Ishikawa (cell line): ENCODE measurements at regions not wholly inside any gene's neighbourhood (a gene's known extent, or its start where the extent isn't known, plus 50 kb on each side); places are given as distances from the start of the nearest gene placed in this dataset.

Source experiments
- CEBPB ChIP-seq: IDR thresholded peaks from 2 replicates; pipeline ENCODE4 v1.6.1; 2012
- CREB1 ChIP-seq: IDR thresholded peaks from 2 replicates; pipeline ENCODE4 v1.6.1; 2012; ENCODE audit warnings: low read depth
- EGR1 ChIP-seq: IDR thresholded peaks from 2 replicates; pipeline ENCODE4 v1.6.1; 2012
- EP300 ChIP-seq: IDR thresholded peaks from 2 replicates; pipeline ENCODE4 v1.6.1; 2012; ENCODE audit warnings: borderline replicate concordance
- FOXM1 ChIP-seq: IDR thresholded peaks from 2 replicates; pipeline ENCODE4 v1.6.1; 2012; ENCODE audit warnings: low read depth, borderline replicate concordance
- NFIC ChIP-seq: IDR thresholded peaks from 2 replicates; pipeline ENCODE4 v1.6.1; 2012
- RAD21 ChIP-seq: IDR thresholded peaks from 2 replicates; pipeline ENCODE4 v1.6.1; 2012; ENCODE audit warnings: low read depth
- TAF1 ChIP-seq: IDR thresholded peaks from 2 replicates; pipeline ENCODE4 v1.6.1; 2012; ENCODE audit warnings: low read depth, mild to moderate bottlenecking
- TCF12 ChIP-seq: IDR thresholded peaks from 2 replicates; pipeline ENCODE4 v1.6.1; 2012; ENCODE audit warnings: low read depth
- TEAD4 ChIP-seq: IDR thresholded peaks from 2 replicates; pipeline ENCODE4 v1.6.1; 2012
- YY1 ChIP-seq: IDR thresholded peaks from 2 replicates; pipeline ENCODE4 v1.6.1; 2012; ENCODE audit warnings: low read depth
- ZBTB7A ChIP-seq: IDR thresholded peaks from 2 replicates; pipeline ENCODE4 v1.6.1; 2012; ENCODE audit warnings: low read depth
- TF ChIP-seq, protein P1 (sequence below): IDR thresholded peaks from 2 replicates; pipeline ENCODE4 v1.6.1; 2012
- TF ChIP-seq, protein P2 (sequence below): IDR thresholded peaks from 2 replicates; pipeline ENCODE4 v1.6.1; 2012; ENCODE audit warnings: low read depth, mild to moderate bottlenecking
- TF ChIP-seq, protein P3 (sequence below): IDR thresholded peaks from 2 replicates; pipeline ENCODE4 v1.6.1; 2012

DNA sequence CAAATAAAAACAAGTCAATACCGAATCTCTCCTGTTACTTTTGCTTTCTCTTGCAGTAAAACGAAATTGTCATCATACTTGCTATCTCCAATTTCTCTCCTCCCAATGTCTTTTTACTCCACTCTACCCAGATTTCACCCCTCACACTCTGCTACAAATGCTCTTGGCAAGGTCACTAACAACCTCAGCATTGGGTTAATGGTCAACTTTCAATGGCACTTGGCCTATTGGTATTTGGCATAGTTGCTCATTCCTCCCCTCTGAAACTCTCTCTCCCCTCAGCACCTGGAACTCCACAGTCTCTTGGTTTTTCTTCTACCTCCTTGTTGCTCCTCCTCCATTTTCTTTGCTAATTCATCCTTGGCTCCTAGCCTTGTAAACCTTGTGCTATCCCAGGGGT, 367.3 kb downstream of the PTPRU start:
- no peak for TF ChIP-seq CREB1
- TF ChIP-seq TCF12, result no peak
- TF ChIP-seq RAD21, result no peak
- TF ChIP-seq FOXM1, result no peak
- TF ChIP-seq EP300, result no peak
- no peak for TF ChIP-seq NFIC
- TF ChIP-seq, protein P1, sequence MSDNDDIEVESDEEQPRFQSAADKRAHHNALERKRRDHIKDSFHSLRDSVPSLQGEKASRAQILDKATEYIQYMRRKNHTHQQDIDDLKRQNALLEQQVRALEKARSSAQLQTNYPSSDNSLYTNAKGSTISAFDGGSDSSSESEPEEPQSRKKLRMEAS, result no peak
- no peak for TF ChIP-seq EGR1
- no peak for TF ChIP-seq CEBPB
- TF ChIP-seq, protein P2, sequence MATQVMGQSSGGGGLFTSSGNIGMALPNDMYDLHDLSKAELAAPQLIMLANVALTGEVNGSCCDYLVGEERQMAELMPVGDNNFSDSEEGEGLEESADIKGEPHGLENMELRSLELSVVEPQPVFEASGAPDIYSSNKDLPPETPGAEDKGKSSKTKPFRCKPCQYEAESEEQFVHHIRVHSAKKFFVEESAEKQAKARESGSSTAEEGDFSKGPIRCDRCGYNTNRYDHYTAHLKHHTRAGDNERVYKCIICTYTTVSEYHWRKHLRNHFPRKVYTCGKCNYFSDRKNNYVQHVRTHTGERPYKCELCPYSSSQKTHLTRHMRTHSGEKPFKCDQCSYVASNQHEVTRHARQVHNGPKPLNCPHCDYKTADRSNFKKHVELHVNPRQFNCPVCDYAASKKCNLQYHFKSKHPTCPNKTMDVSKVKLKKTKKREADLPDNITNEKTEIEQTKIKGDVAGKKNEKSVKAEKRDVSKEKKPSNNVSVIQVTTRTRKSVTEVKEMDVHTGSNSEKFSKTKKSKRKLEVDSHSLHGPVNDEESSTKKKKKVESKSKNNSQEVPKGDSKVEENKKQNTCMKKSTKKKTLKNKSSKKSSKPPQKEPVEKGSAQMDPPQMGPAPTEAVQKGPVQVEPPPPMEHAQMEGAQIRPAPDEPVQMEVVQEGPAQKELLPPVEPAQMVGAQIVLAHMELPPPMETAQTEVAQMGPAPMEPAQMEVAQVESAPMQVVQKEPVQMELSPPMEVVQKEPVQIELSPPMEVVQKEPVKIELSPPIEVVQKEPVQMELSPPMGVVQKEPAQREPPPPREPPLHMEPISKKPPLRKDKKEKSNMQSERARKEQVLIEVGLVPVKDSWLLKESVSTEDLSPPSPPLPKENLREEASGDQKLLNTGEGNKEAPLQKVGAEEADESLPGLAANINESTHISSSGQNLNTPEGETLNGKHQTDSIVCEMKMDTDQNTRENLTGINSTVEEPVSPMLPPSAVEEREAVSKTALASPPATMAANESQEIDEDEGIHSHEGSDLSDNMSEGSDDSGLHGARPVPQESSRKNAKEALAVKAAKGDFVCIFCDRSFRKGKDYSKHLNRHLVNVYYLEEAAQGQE, result no peak
- TF ChIP-seq, protein P3, sequence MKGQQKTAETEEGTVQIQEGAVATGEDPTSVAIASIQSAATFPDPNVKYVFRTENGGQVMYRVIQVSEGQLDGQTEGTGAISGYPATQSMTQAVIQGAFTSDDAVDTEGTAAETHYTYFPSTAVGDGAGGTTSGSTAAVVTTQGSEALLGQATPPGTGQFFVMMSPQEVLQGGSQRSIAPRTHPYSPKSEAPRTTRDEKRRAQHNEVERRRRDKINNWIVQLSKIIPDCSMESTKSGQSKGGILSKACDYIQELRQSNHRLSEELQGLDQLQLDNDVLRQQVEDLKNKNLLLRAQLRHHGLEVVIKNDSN, result no peak
- no peak for TF ChIP-seq ZBTB7A
- TF ChIP-seq YY1, result no peak
- no peak for TF ChIP-seq TEAD4
- no peak for TF ChIP-seq TAF1

DNA sequence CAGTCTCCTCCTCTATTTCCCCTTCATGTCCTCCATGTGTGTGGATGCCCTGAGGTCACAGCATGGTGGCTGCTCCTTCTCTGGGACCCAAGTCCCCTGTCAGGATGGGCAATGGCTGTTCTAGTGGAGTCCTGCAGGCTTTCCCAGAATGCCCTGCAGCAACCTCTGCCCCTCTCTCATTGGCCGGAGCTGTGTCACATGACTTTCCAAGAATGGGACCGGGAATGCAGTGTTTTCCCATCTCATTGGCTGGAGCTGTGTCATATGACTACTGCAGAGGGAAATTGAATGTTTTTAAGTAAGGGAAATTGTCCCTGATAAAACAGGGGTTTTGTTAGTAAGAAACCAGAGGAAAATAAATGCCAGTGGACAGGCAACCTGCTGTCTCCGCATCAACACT, 365.9 kb downstream of the PTPRU start:
- TF ChIP-seq TEAD4 (no peak), EP300 (no peak), FOXM1 (no peak), NFIC (no peak), EGR1 (no peak), TCF12 (no peak), TAF1 (no peak), RAD21 (no peak), CEBPB (no peak), CREB1 (no peak), YY1 (no peak), ZBTB7A (no peak)
- TF ChIP-seq, protein P1, result no peak
- TF ChIP-seq, protein P2, result no peak
- TF ChIP-seq, protein P3, result no peak

DNA sequence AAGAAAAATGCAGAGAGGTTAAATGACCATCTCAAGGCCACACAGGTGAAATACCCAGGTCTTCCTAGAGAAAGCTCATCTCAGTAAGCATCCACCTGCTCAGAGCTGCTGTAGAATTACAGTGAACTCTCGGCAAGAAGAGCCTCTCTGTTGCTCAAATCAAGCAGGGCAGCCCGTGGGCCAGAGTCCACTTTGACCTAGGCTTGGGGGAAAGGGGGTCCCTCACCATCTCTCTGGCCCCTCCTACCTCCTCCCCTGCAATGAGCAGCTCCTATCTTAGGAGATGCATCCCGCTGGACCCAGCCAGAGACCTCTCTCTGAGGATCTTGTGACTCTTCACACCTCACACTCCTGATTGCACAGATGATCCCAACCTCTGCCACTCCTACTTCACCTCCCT, 364.7 kb downstream of the PTPRU start:
- no peak for TF ChIP-seq CEBPB
- TF ChIP-seq FOXM1, result no peak
- no peak for TF ChIP-seq TCF12
- TF ChIP-seq EGR1, result no peak
- no peak for TF ChIP-seq EP300
- TF ChIP-seq RAD21, result no peak
- no peak for TF ChIP-seq ZBTB7A
- no peak for TF ChIP-seq TEAD4
- TF ChIP-seq CREB1, result no peak
- TF ChIP-seq, protein P2, result no peak
- TF ChIP-seq, protein P3, result no peak
- TF ChIP-seq YY1, result no peak

DNA sequence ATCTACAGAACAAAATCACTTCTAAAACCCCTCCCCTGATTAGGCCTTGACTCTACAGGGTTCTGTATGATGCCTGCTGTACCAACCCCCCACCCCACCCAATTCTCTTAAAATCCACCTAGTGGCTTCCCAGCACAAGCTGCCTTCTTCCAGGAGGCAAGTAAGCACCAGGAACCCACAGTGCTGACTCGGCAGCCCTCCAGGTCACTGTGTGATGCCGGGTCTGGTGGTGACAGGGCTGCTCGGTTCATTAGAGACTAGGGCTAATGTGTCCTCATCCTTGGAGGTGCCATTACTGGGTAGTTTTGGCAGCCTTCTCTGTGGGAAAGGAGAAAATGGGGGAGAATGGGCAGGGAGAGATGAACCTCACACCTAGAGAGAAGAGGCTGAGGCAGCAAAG, 363.5 kb downstream of the PTPRU start:
- TF ChIP-seq TAF1 (no peak), EGR1 (no peak)
